ENCODE measurements at regions not wholly inside any gene's neighbourhood (a gene's known extent, or its start where the extent isn't known, plus 50 kb on each side); places are given as distances from the start of the nearest gene placed in this dataset.

- Mint-ChIP-seq H3K36me3 (ENCODE audit: low read depth) (no peaks in the 10 kb centered on the region), H3K4me1 (no peaks in the 10 kb centered on the region), H3K27ac (no peak overlapping the region), H3K27me3 (peaks cover 12% of the 10 kb centered on the region), H3K4me3 (no peak overlapping the region)
- DNase-seq (no peak), ATAC-seq (no peak)
- H3K9me3 ChIP-seq (ENCODE audit: control insufficient read depth, low read length, poor library complexity, severe bottlenecking) = no peaks in the 10 kb centered on the region
Measured at GRCh38 chr6:25173246-25173645, 105.9 kb upstream of the CARMIL1 start.

DNA sequence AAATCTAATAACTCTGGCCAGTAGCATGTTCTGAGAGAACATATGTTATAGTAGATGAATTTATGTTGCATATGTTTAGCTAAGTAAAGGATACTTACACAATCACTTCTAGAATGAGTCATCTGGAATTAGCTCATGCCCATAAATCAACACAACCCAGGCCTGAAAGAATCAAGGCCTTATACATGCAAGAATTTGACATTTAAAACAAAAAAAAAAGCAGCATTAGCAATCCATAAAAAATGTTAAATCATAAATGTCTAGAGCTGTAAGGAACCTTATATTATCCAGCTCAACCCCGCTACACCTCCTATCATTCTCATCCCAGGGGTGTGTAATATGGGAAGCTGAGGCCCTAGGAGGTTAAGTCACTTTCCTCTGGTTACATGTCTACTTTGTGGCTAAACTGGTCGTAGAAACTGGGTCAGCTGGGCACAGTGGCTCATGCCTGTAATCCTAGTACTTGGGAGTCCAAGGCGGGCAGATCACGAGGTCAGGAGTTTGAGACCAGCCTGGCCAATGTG lies 105.2 kb upstream of the CARMIL1 start:
- H3K4me1 Mint-ChIP-seq = no peaks in the 10 kb centered on the region
- H3K27ac Mint-ChIP-seq = no peak overlapping the region
- H3K9me3 ChIP-seq (ENCODE audit: control insufficient read depth, low read length, poor library complexity, severe bottlenecking) = no peaks in the 10 kb centered on the region
- no peak overlapping the region for H3K4me3 Mint-ChIP-seq
- DNase-seq (no peak), ATAC-seq (no peak)
- H3K27me3 Mint-ChIP-seq = peaks cover 6% of the 10 kb centered on the region
- H3K36me3 Mint-ChIP-seq (ENCODE audit: low read depth) = no peaks in the 10 kb centered on the region

- H3K9me3 ChIP-seq (ENCODE audit: control insufficient read depth, low read length, poor library complexity, severe bottlenecking) = no peaks in the 10 kb centered on the region
- H3K36me3 Mint-ChIP-seq (ENCODE audit: low read depth) = no peaks in the 10 kb centered on the region
- DNase-seq (no peak), ATAC-seq (no peak)
- no peak overlapping the region for H3K27ac Mint-ChIP-seq
- H3K4me1 Mint-ChIP-seq = no peaks in the 10 kb centered on the region
- H3K4me3 Mint-ChIP-seq = no peak overlapping the region
- H3K27me3 Mint-ChIP-seq = peaks cover 6% of the 10 kb centered on the region
Measured at GRCh38 chr6:25174678-25175077, 104.5 kb upstream of the CARMIL1 start.

DNA sequence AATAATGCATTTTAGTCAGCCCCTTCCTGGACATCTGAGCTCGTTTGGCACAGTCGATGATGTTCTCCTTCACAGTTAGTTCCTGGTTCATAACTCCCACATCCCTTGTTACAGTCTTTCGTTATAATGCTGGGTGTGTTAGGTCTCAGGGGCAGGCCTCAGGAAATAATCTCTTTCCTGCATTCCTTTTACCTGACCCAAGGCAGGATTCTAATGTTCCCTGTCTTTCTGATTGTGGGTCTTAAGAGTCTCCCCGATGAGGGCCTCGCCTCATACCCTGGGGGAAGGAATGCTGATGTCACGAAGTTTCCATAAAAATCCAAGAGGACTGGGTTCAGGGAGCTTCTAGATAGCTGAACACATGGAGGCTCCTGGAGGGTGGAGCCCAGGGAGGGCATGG lies 104.0 kb upstream of the CARMIL1 start:
- H3K27ac Mint-ChIP-seq = no peak overlapping the region

DNA sequence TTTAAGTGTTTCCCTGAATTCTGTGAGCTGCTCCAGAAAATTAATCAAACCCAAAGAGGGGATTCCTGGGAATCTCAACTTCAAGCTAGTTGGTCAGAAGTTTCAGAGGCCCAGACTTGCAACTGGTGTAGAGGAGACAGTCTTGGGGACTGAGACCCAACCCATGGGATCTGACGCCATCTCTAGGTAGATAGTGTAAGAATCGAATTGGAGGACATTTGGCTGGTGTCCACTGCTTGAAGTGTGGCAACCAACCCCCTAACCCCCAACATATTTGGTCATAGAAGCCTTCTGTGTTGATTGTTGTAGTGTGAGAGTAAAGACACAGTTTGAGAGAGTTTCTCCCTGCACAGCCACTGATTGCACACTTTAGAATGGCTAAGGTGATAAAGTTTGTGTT lies 103.5 kb upstream of the CARMIL1 start:
- ATAC-seq = no peak
- H3K36me3 Mint-ChIP-seq (ENCODE audit: low read depth) = no peaks in the 10 kb centered on the region
- H3K4me1 Mint-ChIP-seq = no peaks in the 10 kb centered on the region
- no peaks in the 10 kb centered on the region for H3K9me3 ChIP-seq (ENCODE audit: control insufficient read depth, low read length, poor library complexity, severe bottlenecking)
- no peak for DNase-seq
- no peak overlapping the region for H3K4me3 Mint-ChIP-seq
- no peak overlapping the region for H3K27ac Mint-ChIP-seq
- no peaks in the 10 kb centered on the region for H3K27me3 Mint-ChIP-seq

More for the DNA sequence above, 104.0 kb upstream of the CARMIL1 start:
- Mint-ChIP-seq H3K36me3 (ENCODE audit: low read depth) (no peaks in the 10 kb centered on the region), H3K4me1 (no peaks in the 10 kb centered on the region), H3K4me3 (no peak overlapping the region), H3K27me3 (peaks cover 3% of the 10 kb centered on the region)
- DNase-seq = no peak
- no peaks in the 10 kb centered on the region for H3K9me3 ChIP-seq (ENCODE audit: control insufficient read depth, low read length, poor library complexity, severe bottlenecking)
- no peak for ATAC-seq

GRCh38 chr6:25176466-25176865 lies 102.7 kb upstream of the CARMIL1 start:
- no peak overlapping the region for H3K4me3 Mint-ChIP-seq
- ATAC-seq (no peak), DNase-seq (no peak)
- H3K36me3 Mint-ChIP-seq (ENCODE audit: low read depth) = no peaks in the 10 kb centered on the region
- no peak overlapping the region for H3K27ac Mint-ChIP-seq
- no peaks in the 10 kb centered on the region for H3K27me3 Mint-ChIP-seq
- no peaks in the 10 kb centered on the region for H3K9me3 ChIP-seq (ENCODE audit: control insufficient read depth, low read length, poor library complexity, severe bottlenecking)
- no peaks in the 10 kb centered on the region for H3K4me1 Mint-ChIP-seq

DNA sequence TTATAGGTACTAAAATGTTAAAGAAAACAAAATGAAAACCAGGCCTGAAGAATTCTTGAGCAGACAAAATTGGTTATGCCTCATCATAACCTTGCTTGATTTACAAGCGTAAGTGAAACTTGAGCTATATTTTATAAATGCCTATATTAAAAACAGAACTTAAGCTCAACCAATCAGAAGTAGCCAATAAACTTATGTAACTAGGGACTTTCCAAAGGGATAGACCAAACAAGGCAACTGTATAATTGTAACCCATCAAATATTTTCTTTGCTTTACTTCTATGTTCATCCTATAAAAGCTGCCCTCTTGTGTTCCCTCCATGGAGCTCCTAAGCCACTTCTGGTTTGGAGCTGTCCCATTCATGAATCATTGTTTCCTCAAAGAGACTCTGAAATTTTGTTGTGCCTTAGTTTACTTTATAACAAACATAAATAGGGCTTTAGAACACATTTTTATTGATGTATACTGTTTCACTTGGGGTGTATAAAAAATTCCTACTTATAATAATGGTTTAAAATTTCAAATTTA lies 101.6 kb upstream of the CARMIL1 start:
- Mint-ChIP-seq H3K36me3 (ENCODE audit: low read depth) (no peaks in the 10 kb centered on the region), H3K27me3 (no peaks in the 10 kb centered on the region), H3K27ac (no peak overlapping the region), H3K4me1 (peaks cover 2% of the 10 kb centered on the region), H3K4me3 (no peak overlapping the region)
- no peaks in the 10 kb centered on the region for H3K9me3 ChIP-seq (ENCODE audit: control insufficient read depth, low read length, poor library complexity, severe bottlenecking)
- DNase-seq = no peak
- no peak for ATAC-seq

DNA sequence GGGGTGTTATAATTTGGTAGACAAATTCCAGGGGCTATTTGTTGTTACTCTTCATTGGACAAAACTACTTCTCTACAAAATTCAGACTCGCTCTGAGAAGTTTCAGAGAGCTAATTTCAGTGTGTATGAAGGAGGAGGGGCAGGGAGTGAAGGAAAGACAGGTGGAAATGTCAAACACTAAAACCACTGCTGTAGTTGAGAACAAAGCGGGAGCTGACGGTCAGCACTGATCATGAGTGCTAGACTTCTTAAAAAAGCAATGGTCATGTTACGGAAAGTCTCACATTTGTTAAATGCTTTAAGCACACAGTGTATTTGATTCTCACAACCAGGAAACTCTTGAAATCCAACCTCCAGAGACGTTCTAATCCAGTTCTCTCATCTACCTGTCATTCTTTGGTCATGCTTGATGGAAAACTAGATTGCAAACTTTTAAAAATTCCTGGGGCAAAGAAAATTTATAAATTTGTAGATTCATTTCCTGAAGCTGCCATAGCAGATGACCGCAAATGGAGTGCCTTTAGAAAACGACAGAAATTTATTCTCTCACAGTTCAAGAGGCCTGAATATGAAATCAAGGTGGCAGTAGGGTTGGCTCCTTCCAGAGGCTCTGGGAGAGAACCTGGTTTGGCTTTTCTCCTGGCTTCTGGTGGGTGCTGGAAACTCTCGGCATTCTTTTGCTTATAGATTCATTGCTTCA lies 100.7 kb upstream of the CARMIL1 start:
- no peak for DNase-seq
- no peaks in the 10 kb centered on the region for H3K36me3 Mint-ChIP-seq (ENCODE audit: low read depth)
- H3K9me3 ChIP-seq (ENCODE audit: control insufficient read depth, low read length, poor library complexity, severe bottlenecking) = no peaks in the 10 kb centered on the region
- no peak for ATAC-seq
- H3K4me1 Mint-ChIP-seq = peaks cover 4% of the 10 kb centered on the region
- no peak overlapping the region for H3K27ac Mint-ChIP-seq
- H3K27me3 Mint-ChIP-seq = no peaks in the 10 kb centered on the region
- no peak overlapping the region for H3K4me3 Mint-ChIP-seq

- no peak overlapping the region for H3K4me3 Mint-ChIP-seq
- ATAC-seq (no peak), DNase-seq (no peak)
- no peaks in the 10 kb centered on the region for H3K9me3 ChIP-seq (ENCODE audit: control insufficient read depth, low read length, poor library complexity, severe bottlenecking)
- no peaks in the 10 kb centered on the region for H3K27me3 Mint-ChIP-seq
- no peak overlapping the region for H3K27ac Mint-ChIP-seq
- peaks cover 4% of the 10 kb centered on the region for H3K4me1 Mint-ChIP-seq
- H3K36me3 Mint-ChIP-seq (ENCODE audit: low read depth) = no peaks in the 10 kb centered on the region
Measured at GRCh38 chr6:25179051-25179778, 100.0 kb upstream of the CARMIL1 start.

DNA sequence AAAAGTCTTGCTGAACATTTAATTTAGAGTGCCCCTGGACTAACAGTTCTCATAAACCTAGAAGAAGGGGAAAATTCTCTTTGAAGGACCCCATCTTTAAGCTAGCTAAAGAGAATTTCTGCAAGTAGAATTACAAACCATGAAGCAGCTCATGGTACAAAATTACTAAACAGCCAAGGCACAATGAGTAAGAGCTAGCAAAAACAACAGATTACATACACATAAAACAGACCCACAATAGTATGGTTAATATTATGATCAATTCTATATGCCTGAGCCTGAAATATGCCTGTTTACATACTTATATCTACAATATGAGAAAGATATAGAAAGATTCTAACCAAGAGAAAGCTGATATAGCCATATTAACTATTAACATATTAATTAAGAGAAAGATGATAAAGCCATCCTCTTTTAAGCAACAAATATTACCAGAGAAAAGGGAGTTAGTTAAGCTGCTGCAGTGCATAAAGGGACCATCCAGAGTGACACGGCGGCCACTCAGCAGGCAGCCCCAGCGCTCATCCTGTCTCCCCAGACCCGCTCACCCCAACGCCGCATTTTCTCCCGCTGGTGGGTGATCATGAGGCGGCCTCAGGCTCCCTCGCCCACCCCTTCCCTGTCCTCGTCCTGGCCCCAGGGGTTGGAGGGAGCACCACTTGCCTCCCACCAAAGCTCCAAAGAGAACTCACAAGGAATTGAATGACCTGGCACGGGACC lies 98.4 kb upstream of the CARMIL1 start:
- ATAC-seq (no peak), DNase-seq (no peak)
- H3K4me1 Mint-ChIP-seq = peaks cover 4% of the 10 kb centered on the region
- H3K4me3 Mint-ChIP-seq = no peak overlapping the region
- H3K9me3 ChIP-seq (ENCODE audit: control insufficient read depth, low read length, poor library complexity, severe bottlenecking) = no peaks in the 10 kb centered on the region
- H3K36me3 Mint-ChIP-seq (ENCODE audit: low read depth) = no peaks in the 10 kb centered on the region
- H3K27me3 Mint-ChIP-seq = no peaks in the 10 kb centered on the region
- H3K27ac Mint-ChIP-seq = peak overlapping the region; percentile 34

DNA sequence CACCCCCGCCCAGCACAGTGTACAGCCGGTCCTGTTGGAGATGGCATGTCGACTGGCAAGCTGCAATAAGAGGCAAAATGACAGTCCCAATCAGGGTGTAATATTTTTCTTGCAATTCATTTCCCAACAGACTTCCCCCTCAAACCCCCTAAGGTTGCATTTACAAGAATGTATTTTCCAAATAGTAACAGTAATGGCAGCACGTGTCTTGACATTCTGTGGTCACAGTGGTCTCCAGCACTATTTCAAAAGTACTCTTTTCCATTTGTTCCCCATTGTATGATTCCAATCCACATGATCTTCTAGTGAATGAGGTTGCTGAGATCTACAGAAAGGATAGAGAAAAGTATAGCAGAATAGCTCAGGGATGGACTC lies 97.8 kb upstream of the CARMIL1 start:
- ATAC-seq (no peak), DNase-seq (no peak)
- Mint-ChIP-seq H3K27ac (peak overlapping the region; percentile 34), H3K27me3 (peaks cover 3% of the 10 kb centered on the region), H3K36me3 (ENCODE audit: low read depth) (no peaks in the 10 kb centered on the region), H3K4me1 (peaks cover 4% of the 10 kb centered on the region), H3K4me3 (no peak overlapping the region)
- no peaks in the 10 kb centered on the region for H3K9me3 ChIP-seq (ENCODE audit: control insufficient read depth, low read length, poor library complexity, severe bottlenecking)

- H3K36me3 Mint-ChIP-seq (ENCODE audit: low read depth) = no peaks in the 10 kb centered on the region
- peaks cover 4% of the 10 kb centered on the region for H3K4me1 Mint-ChIP-seq
- ATAC-seq = peak; percentile 16
- DNase-seq = no peak
- peaks cover 7% of the 10 kb centered on the region for H3K27me3 Mint-ChIP-seq
- H3K9me3 ChIP-seq (ENCODE audit: control insufficient read depth, low read length, poor library complexity, severe bottlenecking) = no peaks in the 10 kb centered on the region
- no peak overlapping the region for H3K4me3 Mint-ChIP-seq
- no peak overlapping the region for H3K27ac Mint-ChIP-seq
Measured at GRCh38 chr6:25181923-25182322, 97.3 kb upstream of the CARMIL1 start.

GRCh38 chr6:25186919-25187318 lies 92.3 kb upstream of the CARMIL1 start:
- H3K27ac Mint-ChIP-seq = peak overlapping the region; percentile 27
- H3K36me3 Mint-ChIP-seq (ENCODE audit: low read depth) = peaks cover 2% of the 10 kb centered on the region
- H3K9me3 ChIP-seq (ENCODE audit: control insufficient read depth, low read length, poor library complexity, severe bottlenecking) = no peaks in the 10 kb centered on the region
- no peak for DNase-seq
- peaks cover 4% of the 10 kb centered on the region for H3K4me1 Mint-ChIP-seq
- H3K27me3 Mint-ChIP-seq = peaks cover 40% of the 10 kb centered on the region
- no peak overlapping the region for H3K4me3 Mint-ChIP-seq
- ATAC-seq = no peak
